ENCODE measurements at regions not wholly inside any gene's neighbourhood (a gene's known extent, or its start where the extent isn't known, plus 50 kb on each side); places are given as distances from the start of the nearest gene placed in this dataset.

- no peaks in the 10 kb centered on the region for H3K36me3 ChIP-seq
- intact Hi-C loops (cut with DNase I; ENCODE audit: low total_unique reads) (no loop called here), in situ Hi-C loops (cut with MboI; ENCODE audit: low sequenced_read_pairs in 4 of 4) (no loop called here)
- H3K9me3 ChIP-seq: no peaks in the 10 kb centered on the region
- ATAC-seq (no peak), DNase-seq (no peak)
- H3K4me3 ChIP-seq: no peak overlapping the region
- no peak overlapping the region for H3K27ac ChIP-seq
- H3K4me1 ChIP-seq: peaks cover 0 to 8% of the 10 kb centered on the region in 2 donors
- no peaks in the 10 kb centered on the region for H3K27me3 ChIP-seq
- TF ChIP-seq CTCF (IDR thresholded peaks at IDR 0.05 in 4 of 5, conservative IDR thresholded peaks at IDR 0.05 in 1 of 5): no peak
- no peak for TF ChIP-seq POLR2A (IDR thresholded peaks at IDR 0.05)
Measured at GRCh38 chr11:27193434-27194225, 153.0 kb downstream of the BBOX1 start.

- Histone ChIP-seq H3K27me3 (no peaks in the 10 kb centered on the region), H3K4me1 (peaks cover 0 to 6% of the 10 kb centered on the region in 2 donors), H3K27ac (no peak overlapping the region), H3K36me3 (no peaks in the 10 kb centered on the region), H3K9me3 (no peaks in the 10 kb centered on the region), H3K4me3 (no peak overlapping the region)
- TF ChIP-seq POLR2A (IDR thresholded peaks at IDR 0.05) (no peak), CTCF (IDR thresholded peaks at IDR 0.05 in 4 of 5, conservative IDR thresholded peaks at IDR 0.05 in 1 of 5) (no peak)
- no peak for ATAC-seq
- intact Hi-C loops (cut with DNase I; ENCODE audit: low total_unique reads): no loop called here
- DNase-seq: no peak
- in situ Hi-C loops (cut with MboI; ENCODE audit: low sequenced_read_pairs in 4 of 4): no loop called here
Measured at GRCh38 chr11:27192184-27192583, 151.6 kb downstream of the BBOX1 start.

DNA sequence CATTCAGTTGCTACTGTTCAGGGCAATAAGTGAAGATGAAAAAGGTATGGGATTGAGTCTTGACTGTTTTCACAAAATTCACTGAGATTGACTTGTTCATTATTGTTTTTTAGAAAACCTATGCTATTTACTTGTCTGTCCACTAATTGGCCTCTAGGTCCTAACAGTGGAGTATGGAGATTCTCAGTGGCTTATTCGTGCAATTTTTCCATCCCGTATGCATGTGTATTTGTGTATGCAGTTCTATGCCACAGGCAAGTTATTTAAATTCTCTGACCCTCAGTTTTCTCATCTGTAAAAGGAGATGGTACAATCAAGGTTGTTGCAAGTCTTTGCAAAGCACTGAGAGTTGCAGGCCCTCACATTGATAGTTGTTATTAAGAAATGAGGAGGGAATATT, 151.0 kb downstream of the BBOX1 start:
- no peak overlapping the region for H3K27ac ChIP-seq
- DNase-seq (no peak), ATAC-seq (no peak)
- H3K4me3 ChIP-seq: no peak overlapping the region
- TF ChIP-seq POLR2A (IDR thresholded peaks at IDR 0.05) (no peak), CTCF (IDR thresholded peaks at IDR 0.05 in 4 of 5, conservative IDR thresholded peaks at IDR 0.05 in 1 of 5) (no peak)
- no peaks in the 10 kb centered on the region for H3K9me3 ChIP-seq
- intact Hi-C loops (cut with DNase I; ENCODE audit: low total_unique reads): no loop called here
- H3K27me3 ChIP-seq: no peaks in the 10 kb centered on the region
- H3K4me1 ChIP-seq: peaks cover 0 to under 1% of the 10 kb centered on the region in 2 donors
- in situ Hi-C loops (cut with MboI; ENCODE audit: low sequenced_read_pairs in 4 of 4): no loop called here
- H3K36me3 ChIP-seq: no peaks in the 10 kb centered on the region

- Histone ChIP-seq H3K9me3 (no peaks in the 10 kb centered on the region), H3K36me3 (no peaks in the 10 kb centered on the region), H3K4me1 (no peaks in the 10 kb centered on the region), H3K27me3 (no peaks in the 10 kb centered on the region), H3K4me3 (no peak overlapping the region), H3K27ac (no peak overlapping the region)
- TF ChIP-seq POLR2A (IDR thresholded peaks at IDR 0.05): no peak
- intact Hi-C loops (cut with DNase I; ENCODE audit: low total_unique reads) (loop anchor here (10.0 kb wide), 1 partner anchor 46 kb away; no protein-coding TSS in a partner anchor), in situ Hi-C loops (cut with MboI; ENCODE audit: low sequenced_read_pairs in 4 of 4) (loop anchor here in 2 of 4 donors (5.0 to 10.0 kb wide), 3 partner anchors 106 to 309 kb away; no protein-coding TSS in a partner anchor)
- ATAC-seq (no peak), DNase-seq (no peak)
Measured at GRCh38 chr11:27188696-27189095, 148.1 kb downstream of the BBOX1 start.

DNA sequence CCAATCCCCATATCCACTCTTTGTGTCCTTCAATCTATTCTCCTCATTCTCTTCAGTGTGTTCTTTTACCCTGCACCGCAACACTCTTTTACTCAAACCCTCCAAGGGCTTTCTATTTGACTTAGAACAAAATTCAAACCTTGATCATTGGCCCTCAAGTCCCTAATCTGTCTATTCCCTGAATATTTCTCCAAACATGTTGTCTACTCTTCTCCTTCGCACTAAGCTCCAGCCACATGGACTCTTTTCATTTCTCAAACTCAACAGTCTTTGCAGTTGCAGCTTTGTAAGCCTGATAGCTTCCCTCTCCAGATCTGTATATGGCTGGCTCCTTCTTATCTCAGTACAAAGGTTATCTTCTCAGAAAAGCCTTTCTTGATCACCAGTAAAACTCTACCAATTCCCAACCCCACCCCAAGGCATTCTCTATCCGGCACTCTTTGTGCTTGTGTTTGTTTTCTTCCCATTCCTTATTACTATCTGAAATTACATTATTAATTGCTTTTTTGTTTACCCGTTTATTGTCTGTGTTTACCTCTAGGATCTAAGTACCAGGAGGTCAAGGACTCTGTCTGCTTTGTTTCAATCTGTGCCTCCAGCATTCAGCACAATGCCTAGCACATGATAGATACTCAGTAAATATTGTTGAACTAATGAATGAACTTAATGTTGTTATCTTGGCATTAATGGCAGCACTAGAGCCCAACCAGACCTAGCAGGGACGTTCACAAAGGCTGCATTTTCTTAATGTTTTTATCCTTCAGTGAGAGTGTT, 147.4 kb downstream of the BBOX1 start:
- no peak for DNase-seq
- no peaks in the 10 kb centered on the region for H3K27me3 ChIP-seq
- ATAC-seq: no peak
- no peak for TF ChIP-seq CTCF (IDR thresholded peaks at IDR 0.05 in 4 of 5, conservative IDR thresholded peaks at IDR 0.05 in 1 of 5)
- TF ChIP-seq POLR2A (IDR thresholded peaks at IDR 0.05): no peak
- intact Hi-C loops (cut with DNase I; ENCODE audit: low total_unique reads) (loop anchor here (10.0 kb wide), 1 partner anchor 47 kb away; no protein-coding TSS in a partner anchor), in situ Hi-C loops (cut with MboI; ENCODE audit: low sequenced_read_pairs in 4 of 4) (loop anchor here in 2 of 4 donors (5.0 to 10.0 kb wide), 3 partner anchors 107 to 309 kb away; no protein-coding TSS in a partner anchor)
- H3K4me3 ChIP-seq: no peak overlapping the region
- H3K27ac ChIP-seq: no peak overlapping the region
- no peaks in the 10 kb centered on the region for H3K9me3 ChIP-seq
- H3K4me1 ChIP-seq: no peaks in the 10 kb centered on the region
- no peaks in the 10 kb centered on the region for H3K36me3 ChIP-seq

Data from gastrocnemius medialis (tissue), 4 donors.